GM20431 (cell line): ENCODE measurements at regions not wholly inside any gene's neighbourhood (a gene's known extent, or its start where the extent isn't known, plus 50 kb on each side); places are given as distances from the start of the nearest gene placed in this dataset.

Experiments
- in situ Hi-C: fragments of 300-500 bp; cut with MseI, MboI; formaldehyde crosslinking; loops from one replicate; pipeline ENCODE4 v1.15.0; 2020; ENCODE audit warnings: low sequenced_read_pairs; ENCODE audit not compliant: unreplicated experiment

GRCh38 chr20:12020846-12021245, 103.2 kb downstream of the BTBD3 start:
- in situ Hi-C loops, result no loop called here

- in situ Hi-C loops, result no loop called here
Observed at GRCh38 chr20:12022126-12022525, 104.4 kb downstream of the BTBD3 start.

DNA sequence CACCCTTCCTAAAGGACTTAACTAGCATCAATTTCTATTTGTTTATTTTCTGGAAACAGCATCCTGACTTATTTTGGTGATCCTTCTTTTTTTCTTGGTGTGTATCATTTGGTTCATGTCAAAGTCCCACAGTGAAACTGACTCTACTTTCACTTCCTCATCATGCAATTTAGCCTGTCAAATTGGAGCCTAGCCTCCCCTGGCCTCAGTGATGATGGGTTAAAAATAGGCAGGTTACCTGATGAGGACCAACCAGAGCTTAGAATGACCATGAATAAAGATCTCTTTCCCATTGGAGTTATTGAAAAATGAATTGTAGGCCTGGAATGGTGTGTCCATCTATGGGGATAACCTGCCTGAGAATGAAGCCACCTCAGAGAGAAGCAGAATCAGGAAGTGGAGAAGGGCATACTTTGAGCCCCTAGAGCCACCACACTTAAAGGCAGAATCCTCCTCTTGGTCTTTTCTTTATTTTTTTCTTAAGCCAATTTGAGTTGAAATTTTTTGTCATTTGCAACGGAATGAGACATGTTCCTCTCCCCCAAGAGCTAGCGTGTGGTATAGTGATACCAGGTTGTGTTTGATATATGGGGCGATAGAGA, 105.6 kb downstream of the BTBD3 start:
- in situ Hi-C loops, result no loop called here

- in situ Hi-C loops, result no loop called here
Observed at GRCh38 chr20:12028771-12029170, 111.1 kb downstream of the BTBD3 start.

DNA sequence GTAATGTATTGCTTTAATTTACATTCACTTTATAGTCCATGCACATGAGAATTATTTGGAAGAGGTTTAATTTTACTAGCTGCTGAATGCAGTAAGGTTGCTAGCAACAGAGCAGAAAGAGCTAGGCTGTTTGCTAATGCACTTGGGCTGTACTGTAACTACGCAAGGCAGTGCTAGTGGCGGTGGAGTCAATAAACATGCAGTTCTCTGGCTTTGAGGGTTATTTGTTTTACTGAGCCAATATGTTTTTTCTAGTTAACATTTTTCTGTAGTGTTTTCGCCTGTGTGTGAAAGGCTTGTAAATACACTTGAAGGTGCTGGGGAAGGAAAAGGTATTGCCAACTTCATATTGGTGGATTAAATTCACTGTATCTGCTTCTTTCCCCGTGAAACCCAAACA, 112.8 kb downstream of the BTBD3 start:
- in situ Hi-C loops, result no loop called here

DNA sequence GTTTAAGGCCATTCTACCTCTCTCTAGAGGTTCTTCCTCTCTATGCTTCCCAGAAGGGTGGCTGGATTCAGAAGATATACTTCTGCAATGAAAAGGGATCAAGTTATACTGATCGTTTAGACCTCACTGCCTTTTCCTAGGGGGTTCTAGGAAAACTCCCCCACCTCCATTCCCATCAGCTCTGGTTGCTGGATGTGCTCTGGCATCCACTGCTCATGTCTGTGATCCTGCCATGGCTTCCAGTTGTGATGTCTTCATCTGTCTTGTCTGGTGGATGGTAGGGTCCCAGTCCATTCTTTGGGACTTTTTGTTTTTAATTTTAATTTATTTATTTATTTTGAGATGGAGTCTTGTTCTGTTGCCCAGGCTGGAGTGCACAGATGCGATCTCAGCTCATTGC, 118.4 kb downstream of the BTBD3 start:
- in situ Hi-C loops, result no loop called here

DNA sequence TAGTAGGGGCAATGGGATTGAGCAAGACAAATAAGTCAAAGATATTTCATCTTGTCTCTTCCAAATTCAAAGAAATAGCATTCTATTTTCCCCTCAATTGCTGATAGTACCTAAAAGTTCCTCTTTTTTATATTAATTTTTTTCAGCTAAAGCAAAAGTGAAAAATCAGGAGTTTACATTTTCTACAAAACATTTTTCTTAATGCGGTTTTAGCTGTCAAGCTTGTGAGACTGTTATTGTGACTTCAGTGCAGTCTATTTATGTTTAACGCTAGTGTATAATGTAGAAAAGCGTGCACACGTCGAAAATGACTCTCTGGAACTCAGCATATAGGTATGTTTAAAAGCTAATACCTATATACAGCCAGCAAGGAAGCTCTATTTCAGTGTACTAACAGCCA, 119.8 kb downstream of the BTBD3 start:
- in situ Hi-C loops, result no loop called here

DNA sequence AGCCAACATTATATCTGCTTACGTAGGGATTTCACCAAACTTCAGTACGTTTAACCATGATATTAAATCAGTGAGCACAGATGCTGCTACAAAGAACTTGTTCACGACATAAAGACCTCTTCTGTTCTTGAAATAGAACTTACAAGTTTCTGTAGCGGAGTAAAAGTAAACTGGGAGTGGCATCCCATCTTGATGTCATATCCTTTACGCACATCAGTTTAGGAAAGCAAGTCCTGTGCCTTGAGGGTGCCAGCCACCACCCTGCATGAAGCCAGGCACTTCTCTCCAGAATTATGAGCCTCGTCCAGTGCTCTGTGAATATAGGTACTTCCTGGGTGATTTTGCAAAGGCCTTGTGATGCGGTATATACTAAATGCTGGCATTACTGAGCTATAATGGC, 122.6 kb downstream of the BTBD3 start:
- in situ Hi-C loops, result no loop called here

- in situ Hi-C loops, result no loop called here
Observed at GRCh38 chr20:12044969-12045368, 127.3 kb downstream of the BTBD3 start.

DNA sequence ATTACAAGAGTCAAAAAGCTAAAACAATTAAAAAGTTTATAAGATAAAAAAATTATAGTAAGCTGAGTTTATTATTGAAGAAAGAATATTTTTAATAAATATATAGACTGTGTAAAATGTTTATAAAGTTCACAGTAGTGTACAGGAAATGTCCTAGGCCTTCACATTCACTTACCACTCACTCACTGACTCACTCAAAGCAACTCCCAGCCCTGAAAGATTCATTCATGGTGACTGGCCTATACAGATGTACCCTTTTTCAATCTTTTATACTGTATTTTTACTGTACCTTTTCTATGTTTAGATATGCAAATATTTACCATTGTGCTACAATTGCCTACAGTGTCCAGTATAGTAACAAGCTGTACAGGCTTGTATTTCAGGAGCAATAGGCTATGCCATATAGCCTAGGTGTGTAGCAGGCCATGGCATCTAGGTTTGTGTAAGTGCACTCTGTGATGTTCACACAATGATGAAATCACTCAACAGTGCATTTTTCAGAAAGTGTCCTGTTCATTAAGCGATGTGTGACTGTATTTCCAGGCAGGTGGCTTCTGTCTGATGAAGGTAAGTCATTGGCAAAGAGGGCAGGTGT, 130.2 kb downstream of the BTBD3 start:
- in situ Hi-C loops, result no loop called here

DNA sequence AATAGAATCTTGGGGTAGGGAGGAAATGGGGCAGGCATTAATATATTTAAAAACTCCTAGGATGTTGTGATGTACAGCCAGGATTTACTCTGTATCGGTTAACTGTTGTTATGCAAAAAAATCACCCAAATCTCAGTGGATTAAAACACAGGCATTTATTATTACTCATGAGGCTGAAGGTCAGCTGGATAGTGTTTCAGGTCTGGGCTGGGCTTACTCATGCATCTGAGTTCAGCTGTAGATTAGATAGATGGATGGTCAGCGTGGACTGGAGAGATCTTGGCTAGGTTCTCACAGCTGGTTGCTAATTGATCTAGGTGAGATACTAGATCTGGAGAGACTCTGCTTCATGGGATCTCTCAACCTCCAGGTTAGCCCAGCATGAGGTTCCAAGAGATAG, 131.4 kb downstream of the BTBD3 start:
- in situ Hi-C loops, result no loop called here

DNA sequence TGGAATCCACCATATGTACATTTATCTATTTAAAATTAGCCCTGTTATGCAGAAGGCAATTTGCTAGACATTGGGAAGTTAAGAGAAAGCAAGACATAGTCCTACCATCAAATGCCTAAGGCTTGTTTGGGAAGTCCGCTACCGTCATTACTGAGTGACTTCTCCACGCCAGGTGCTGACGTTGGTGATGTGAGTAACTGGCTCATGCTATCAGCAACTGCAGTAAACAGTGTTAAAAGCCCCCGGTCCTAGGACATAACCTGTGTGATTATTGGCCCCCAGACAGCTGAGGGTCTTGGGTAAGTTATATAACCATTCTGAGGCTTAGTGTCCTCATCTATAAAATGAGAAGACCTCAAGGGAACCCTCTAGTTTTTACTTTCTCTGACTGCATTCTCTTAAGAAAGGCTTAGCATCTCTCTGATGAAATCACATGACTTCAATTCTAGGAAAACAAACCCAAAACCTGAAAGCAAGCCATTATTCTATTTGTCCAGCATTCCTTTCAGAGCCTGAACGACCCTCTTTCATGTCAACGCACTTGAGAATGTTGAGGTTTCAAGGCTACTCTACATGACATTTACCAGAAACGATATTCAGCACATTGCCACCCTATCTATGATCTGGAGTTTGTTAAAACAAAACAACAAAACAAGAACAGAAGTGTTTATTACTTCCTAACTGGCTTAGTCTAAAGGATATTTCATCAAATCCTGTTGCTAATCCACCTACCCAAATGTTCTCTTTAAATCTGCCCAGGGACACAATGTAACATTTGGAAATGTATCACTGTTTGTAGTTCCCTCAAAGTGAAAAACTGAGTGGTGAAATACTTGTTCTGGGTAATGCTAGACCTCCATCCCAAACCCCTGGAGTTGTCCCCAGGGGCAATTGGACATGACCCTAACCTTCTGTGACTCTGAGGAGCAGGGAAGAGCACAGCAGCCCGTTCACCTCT, 133.8 kb downstream of the BTBD3 start:
- in situ Hi-C loops, result no loop called here

DNA sequence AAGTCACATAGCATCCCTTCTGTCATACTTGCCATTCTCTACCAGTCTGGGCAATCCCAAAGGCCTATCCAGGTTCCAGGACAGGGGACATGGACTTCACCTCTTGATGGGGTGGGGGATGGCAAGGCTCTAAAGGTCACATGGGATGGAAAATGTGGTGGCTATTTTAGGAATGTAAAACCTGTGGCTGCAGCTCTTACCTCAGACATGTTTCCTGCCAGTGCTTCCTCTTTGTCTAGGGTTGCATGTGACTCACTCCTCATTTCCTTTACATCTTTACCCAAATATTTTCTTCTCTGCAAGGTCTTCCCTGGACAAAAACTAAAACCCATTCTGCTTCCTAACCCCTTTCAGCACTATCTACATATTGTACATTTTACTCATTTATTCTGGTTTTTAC, 135.7 kb downstream of the BTBD3 start:
- in situ Hi-C loops, result no loop called here

DNA sequence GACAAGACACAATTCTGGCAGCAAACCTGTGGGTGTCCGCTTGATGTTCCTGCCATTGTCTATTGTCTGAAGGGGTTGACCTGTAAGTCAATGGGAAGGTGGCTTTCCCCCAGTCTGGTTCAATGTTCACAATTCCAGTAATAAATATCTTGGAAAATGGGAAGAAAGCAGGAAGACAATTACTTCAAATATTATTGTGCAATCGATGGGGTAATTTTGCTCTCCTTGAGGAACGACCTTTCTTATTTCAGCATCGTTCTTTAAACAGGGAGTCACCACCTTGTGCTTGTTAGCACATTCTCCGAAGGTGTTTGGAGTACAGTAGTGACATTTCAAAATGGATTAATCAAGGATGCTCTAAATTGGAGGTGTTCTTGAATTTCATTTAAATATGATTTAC, 136.9 kb downstream of the BTBD3 start:
- in situ Hi-C loops, result no loop called here

DNA sequence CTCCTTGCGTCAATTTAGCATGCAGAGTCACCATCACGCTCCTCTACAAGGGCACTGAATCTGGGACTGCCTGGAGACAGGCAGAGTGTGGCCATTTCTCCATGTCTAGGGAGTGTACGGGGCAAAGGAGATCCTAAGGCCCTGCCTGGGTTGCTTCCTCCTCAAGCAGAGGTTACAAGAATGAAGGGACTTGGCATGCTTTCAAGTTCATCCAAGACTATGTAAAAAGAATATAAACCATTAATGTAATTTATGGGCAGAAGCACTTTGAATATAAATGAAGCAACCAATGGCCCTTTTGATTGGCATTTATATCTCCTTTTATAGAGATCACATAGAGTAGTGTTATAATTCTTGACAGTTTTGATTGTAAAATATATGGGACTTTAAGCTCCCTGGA, 137.5 kb downstream of the BTBD3 start:
- in situ Hi-C loops, result no loop called here

DNA sequence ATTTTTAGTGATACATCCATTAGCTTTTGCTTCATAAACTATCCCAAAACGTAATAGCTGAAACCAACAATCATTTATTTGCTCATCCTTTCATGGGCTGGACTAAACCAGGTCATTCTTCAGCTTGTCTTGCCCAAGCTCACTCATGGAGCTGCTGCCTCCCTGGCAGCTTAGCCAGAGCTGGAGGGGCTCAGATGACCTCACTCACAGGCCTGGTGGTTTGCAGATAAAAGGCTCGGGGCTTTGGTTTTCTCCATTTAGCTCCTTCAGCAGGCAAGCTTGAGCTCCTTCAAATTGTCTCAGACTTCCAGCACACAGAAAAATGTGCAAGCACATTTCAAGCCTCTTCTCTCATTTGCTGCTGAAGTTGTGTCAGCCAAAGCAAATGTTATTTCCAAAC, 139.1 kb downstream of the BTBD3 start:
- in situ Hi-C loops, result no loop called here

- in situ Hi-C loops, result no loop called here
Observed at GRCh38 chr20:12057778-12058177, 140.1 kb downstream of the BTBD3 start.

GRCh38 chr20:12058216-12058615, 140.5 kb downstream of the BTBD3 start:
- in situ Hi-C loops, result no loop called here

DNA sequence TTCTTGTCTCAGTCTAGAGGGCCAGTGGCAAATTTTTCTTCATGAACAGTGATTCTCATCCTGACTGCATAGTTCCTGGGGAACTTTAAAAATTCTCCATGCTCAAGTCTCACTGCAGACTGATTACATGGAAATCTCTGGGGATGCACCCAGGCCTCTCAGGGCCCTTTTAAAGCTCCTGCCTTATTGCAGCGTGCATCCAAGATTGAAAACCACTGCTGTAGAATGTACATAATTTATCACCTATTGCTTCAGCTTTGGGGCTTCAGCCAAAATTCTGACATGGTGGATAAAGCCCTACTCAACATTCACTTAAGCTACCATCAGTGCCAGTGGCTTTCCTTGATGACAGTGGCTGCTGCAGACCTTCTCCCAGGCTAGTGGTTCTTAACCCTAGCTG, 143.8 kb downstream of the BTBD3 start:
- in situ Hi-C loops, result no loop called here

GRCh38 chr20:12063106-12063684, 145.5 kb downstream of the BTBD3 start:
- in situ Hi-C loops, result no loop called here

DNA sequence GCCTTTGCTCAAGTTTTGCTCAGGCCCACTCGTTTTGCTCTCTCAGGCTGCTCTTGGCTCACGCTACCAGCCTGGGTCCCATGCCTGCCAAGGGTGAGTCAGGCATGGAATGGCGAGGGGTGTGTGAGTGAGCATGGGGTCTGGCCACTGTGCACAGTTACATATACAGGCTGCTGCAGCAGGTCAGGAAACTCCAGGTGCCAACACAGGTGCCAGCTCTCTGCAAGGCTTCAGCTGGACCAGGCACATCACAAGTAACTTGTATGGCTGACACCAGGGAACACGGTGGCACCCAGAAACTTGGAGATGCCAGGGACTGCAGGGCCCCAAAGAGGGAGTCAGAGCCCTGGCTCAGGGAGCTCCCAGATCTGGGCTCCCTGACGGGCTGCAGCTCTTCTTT, 146.8 kb downstream of the BTBD3 start:
- in situ Hi-C loops, result no loop called here
